Testis (tissue), 2 donors: ENCODE measurements at regions not wholly inside any gene's neighbourhood (a gene's known extent, or its start where the extent isn't known, plus 50 kb on each side); places are given as distances from the start of the nearest gene placed in this dataset.

Experiments
- DNase-seq: peaks from one replicate; pipeline ENCODE4 v3.0.0-alpha.2; 2019
- H3K27ac ChIP-seq, 2 donors: fragments of 200-600 bp; sonication (generic); one replicate each; pipeline ENCODE4 v1.5.1; 2019
- H3K27me3 ChIP-seq: fragments of 200-600 bp; sonication (generic); one replicate; pipeline ENCODE4 v1.5.1; 2019
- H3K36me3 ChIP-seq: fragments of 200-600 bp; sonication (generic); one replicate; pipeline ENCODE4 v1.5.1; 2017; ENCODE audit warnings: low read depth; ENCODE audit errors: missing control alignments
- H3K4me1 ChIP-seq: fragments of 200-600 bp; sonication (generic); one replicate; pipeline ENCODE4 v1.5.1; 2019
- H3K4me3 ChIP-seq, 2 donors: fragments of 200-600 bp; sonication (generic); one replicate each; pipeline ENCODE4 v1.5.1; 2017 to 2019
- H3K9me3 ChIP-seq: fragments of 200-600 bp; sonication (generic); one replicate; pipeline ENCODE4 v1.5.1; 2017
- POLR2A ChIP-seq: fragments of 450-650 bp; IDR thresholded peaks from one replicate; pipeline ENCODE4 v1.6.1; 2017; ENCODE audit warnings: antibody characterized with exemption, mild to moderate bottlenecking, moderate library complexity
- WGBS, 2 donors: methylation state at CpG; one replicate each; pipeline ENCODE4 v1.1.5; 2018; 5-methylcytosine and 5-hydroxymethylcytosine counted together
- intact Hi-C: fragments of 100-400 bp; cut with DNase I; formaldehyde crosslinking; loops from one replicate; pipeline ENCODE4 v1.15.1; 2023; ENCODE audit warnings: low total_unique reads
- TF ChIP-seq, protein P1 (sequence below), 3 experiments: fragments of 450-650 bp in 2 of 3; fragments of 200-600 bp in 1 of 3; sonication (generic) in 1 of 3; IDR thresholded peaks; one replicate each; pipeline ENCODE4 v1.5.1; 2016 to 2019; ENCODE audit warnings: antibody characterized with exemption in 3 of 3, mild to moderate bottlenecking in 2 of 3, moderate library complexity in 1 of 3

DNA sequence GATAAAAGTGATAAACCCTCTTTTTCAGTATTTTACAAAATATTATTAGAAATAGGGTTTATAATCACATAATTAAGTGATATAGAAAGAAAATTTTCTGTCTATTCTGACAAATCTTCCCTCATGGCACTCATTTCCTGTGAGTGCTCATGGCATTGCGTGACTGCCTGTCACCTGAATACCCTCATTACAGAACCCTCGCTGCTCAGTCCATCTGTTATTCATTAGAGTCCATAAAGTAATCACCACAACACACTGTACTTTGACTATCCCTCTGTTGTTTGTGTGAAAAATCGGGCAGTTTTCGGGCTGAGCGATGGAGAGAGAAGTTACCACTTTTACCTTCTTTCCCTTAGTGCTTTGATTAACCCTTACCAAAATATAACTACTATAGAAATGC, 100.4 kb upstream of the BRINP3 start:
- intact Hi-C loops, result no loop called here
- Histone ChIP-seq H3K27me3 (no peaks in the 10 kb centered on the region), H3K4me3 (no peak overlapping the region), H3K36me3 (no peaks in the 10 kb centered on the region), H3K27ac (no peak overlapping the region), H3K9me3 (no peaks in the 10 kb centered on the region), H3K4me1 (no peaks in the 10 kb centered on the region)
- no peak for DNase-seq
- TF ChIP-seq, protein P1, sequence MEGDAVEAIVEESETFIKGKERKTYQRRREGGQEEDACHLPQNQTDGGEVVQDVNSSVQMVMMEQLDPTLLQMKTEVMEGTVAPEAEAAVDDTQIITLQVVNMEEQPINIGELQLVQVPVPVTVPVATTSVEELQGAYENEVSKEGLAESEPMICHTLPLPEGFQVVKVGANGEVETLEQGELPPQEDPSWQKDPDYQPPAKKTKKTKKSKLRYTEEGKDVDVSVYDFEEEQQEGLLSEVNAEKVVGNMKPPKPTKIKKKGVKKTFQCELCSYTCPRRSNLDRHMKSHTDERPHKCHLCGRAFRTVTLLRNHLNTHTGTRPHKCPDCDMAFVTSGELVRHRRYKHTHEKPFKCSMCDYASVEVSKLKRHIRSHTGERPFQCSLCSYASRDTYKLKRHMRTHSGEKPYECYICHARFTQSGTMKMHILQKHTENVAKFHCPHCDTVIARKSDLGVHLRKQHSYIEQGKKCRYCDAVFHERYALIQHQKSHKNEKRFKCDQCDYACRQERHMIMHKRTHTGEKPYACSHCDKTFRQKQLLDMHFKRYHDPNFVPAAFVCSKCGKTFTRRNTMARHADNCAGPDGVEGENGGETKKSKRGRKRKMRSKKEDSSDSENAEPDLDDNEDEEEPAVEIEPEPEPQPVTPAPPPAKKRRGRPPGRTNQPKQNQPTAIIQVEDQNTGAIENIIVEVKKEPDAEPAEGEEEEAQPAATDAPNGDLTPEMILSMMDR (IDR thresholded peaks at IDR 0.05), result no peak
- no peak for TF ChIP-seq POLR2A
- 63 to 67% methylated on average over 5 of the region's 5 CpGs for WGBS, 2 donors

- Histone ChIP-seq H3K36me3 (no peaks in the 10 kb centered on the region), H3K9me3 (no peaks in the 10 kb centered on the region), H3K27ac (peak overlapping the region in 1 of 2 donors; percentile 31), H3K4me3 (no peak overlapping the region), H3K4me1 (no peaks in the 10 kb centered on the region), H3K27me3 (no peaks in the 10 kb centered on the region)
- intact Hi-C loops, result no loop called here
- WGBS, 2 donors, result 50 to 58% methylated on average over 6 of the region's 6 CpGs
- DNase-seq, result no peak
- no peak for TF ChIP-seq POLR2A
- TF ChIP-seq, protein P1 (IDR thresholded peaks at IDR 0.05), result no peak
Observed at GRCh38 chr1:190578526-190578925, 100.9 kb upstream of the BRINP3 start.

- no peaks in the 10 kb centered on the region for H3K27me3 ChIP-seq
- TF ChIP-seq, protein P1 (IDR thresholded peaks at IDR 0.05), result no peak
- no peak for TF ChIP-seq POLR2A
- no peak overlapping the region for H3K4me3 ChIP-seq
- intact Hi-C loops, result no loop called here
- 28% methylated on average over 1 of the region's 1 CpG for WGBS, 2 donors
- DNase-seq, result no peak
- no peaks in the 10 kb centered on the region for H3K4me1 ChIP-seq
- H3K36me3 ChIP-seq, result no peaks in the 10 kb centered on the region
- H3K9me3 ChIP-seq, result no peaks in the 10 kb centered on the region
- peak overlapping the region in 1 of 2 donors; percentile 30 for H3K27ac ChIP-seq
Observed at GRCh38 chr1:190579552-190580193, 102.0 kb upstream of the BRINP3 start.

- no peaks in the 10 kb centered on the region for H3K36me3 ChIP-seq
- H3K4me3 ChIP-seq, result no peak overlapping the region
- no peaks in the 10 kb centered on the region for H3K4me1 ChIP-seq
- no peaks in the 10 kb centered on the region for H3K27me3 ChIP-seq
- H3K9me3 ChIP-seq, result no peaks in the 10 kb centered on the region
- no peak overlapping the region for H3K27ac ChIP-seq
- no peak for TF ChIP-seq POLR2A
- TF ChIP-seq, protein P1 (IDR thresholded peaks at IDR 0.05), result no peak
- 69 to 70% methylated on average over 3 of the region's 3 CpGs for WGBS, 2 donors
- DNase-seq, result no peak
- intact Hi-C loops, result no loop called here
Observed at GRCh38 chr1:190583862-190584261, 106.2 kb upstream of the BRINP3 start.

- DNase-seq, result no peak
- Histone ChIP-seq H3K4me3 (no peak overlapping the region), H3K27ac (no peak overlapping the region), H3K36me3 (no peaks in the 10 kb centered on the region), H3K4me1 (no peaks in the 10 kb centered on the region), H3K27me3 (no peaks in the 10 kb centered on the region), H3K9me3 (no peaks in the 10 kb centered on the region)
- 88 to 91% methylated on average over 1 of the region's 1 CpG for WGBS, 2 donors
- TF ChIP-seq, protein P1 (IDR thresholded peaks at IDR 0.05), result no peak
- TF ChIP-seq POLR2A, result no peak
- intact Hi-C loops, result no loop called here
Observed at GRCh38 chr1:190588424-190588823, 110.8 kb upstream of the BRINP3 start.
